ENCODE measurements at regions not wholly inside any gene's neighbourhood (a gene's known extent, or its start where the extent isn't known, plus 50 kb on each side); places are given as distances from the start of the nearest gene placed in this dataset.

DNA sequence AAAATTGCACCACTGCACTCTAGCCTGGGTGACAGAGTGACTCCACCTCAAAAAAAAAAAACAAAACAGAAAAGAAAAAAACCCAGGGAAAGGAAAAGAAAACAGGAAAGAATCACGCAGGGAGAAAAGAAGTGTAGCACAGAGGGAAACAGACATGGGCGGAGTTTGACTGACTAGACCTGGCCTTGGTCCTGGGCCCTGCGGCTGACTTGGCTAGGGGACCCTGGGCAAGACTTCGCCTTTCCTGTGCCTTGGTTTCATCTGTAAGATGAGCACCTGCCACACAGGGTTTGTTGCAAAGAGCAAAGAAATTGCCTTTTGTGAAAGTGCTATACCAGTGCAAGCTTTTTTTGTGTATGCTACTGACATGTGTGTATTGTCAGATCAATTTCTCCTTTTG, 71.3 kb upstream of the KCNG1 start:
- ChIA-PET CTCF (no interaction called here), POLR2A (ENCODE audit: unreplicated experiment) (interaction anchor here (0.9 kb wide), 1 partner anchor 955 kb away, joined by 4 read pairs; no protein-coding TSS in a partner anchor)
- DNase-seq = no peak
- Histone ChIP-seq H3K79me2 (ENCODE audit: low read length) (no peaks in the 10 kb centered on the region), H3K4me2 (ENCODE audit: low read length) (no peak overlapping the region), H2AFZ (ENCODE audit: low read length) (no peak overlapping the region), H3K9ac (ENCODE audit: low read length) (no peak overlapping the region), H3K27ac (ENCODE audit: low read length) (no peak overlapping the region), H3K27me3 (ENCODE audit: low read length) (peaks cover 38% of the 10 kb centered on the region), H3K9me3 (ENCODE audit: low read length) (no peaks in the 10 kb centered on the region), H4K20me1 (ENCODE audit: low read length) (no peaks in the 10 kb centered on the region), H3K36me3 (ENCODE audit: low read depth, low read length) (no peaks in the 10 kb centered on the region), H3K4me1 (ENCODE audit: insufficient read depth, low read length) (peaks cover 16% of the 10 kb centered on the region), H3K9me2 (replicated peaks; ENCODE audit: low read length) (no peaks in the 10 kb centered on the region), H3F3A (ENCODE audit: low read length, unreplicated experiment) (no peaks in the 10 kb centered on the region), H3K4me3 (ENCODE audit: low read length) (no peak overlapping the region)
- 0 out of 2 replicates have a peak, but pooled peaks have one; percentile 42 for ATAC-seq
- TF ChIP-seq EZH2phosphoT487 (IDR thresholded peaks at IDR 0.05; ENCODE audit: borderline replicate concordance, low read length) (no peak), EZH2 (IDR thresholded peaks at IDR 0.05; ENCODE audit: low read length, unreplicated experiment) (no peak)
- TF ChIP-seq, protein P1, sequence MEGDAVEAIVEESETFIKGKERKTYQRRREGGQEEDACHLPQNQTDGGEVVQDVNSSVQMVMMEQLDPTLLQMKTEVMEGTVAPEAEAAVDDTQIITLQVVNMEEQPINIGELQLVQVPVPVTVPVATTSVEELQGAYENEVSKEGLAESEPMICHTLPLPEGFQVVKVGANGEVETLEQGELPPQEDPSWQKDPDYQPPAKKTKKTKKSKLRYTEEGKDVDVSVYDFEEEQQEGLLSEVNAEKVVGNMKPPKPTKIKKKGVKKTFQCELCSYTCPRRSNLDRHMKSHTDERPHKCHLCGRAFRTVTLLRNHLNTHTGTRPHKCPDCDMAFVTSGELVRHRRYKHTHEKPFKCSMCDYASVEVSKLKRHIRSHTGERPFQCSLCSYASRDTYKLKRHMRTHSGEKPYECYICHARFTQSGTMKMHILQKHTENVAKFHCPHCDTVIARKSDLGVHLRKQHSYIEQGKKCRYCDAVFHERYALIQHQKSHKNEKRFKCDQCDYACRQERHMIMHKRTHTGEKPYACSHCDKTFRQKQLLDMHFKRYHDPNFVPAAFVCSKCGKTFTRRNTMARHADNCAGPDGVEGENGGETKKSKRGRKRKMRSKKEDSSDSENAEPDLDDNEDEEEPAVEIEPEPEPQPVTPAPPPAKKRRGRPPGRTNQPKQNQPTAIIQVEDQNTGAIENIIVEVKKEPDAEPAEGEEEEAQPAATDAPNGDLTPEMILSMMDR (conservative IDR thresholded peaks at IDR 0.05; ENCODE audit: low read depth, low read length) = no peak
- intact Hi-C loops (cut with micrococcal nuclease) = no loop called here
- no TSS peak for BruUV-seq (replicated peaks)

DNA sequence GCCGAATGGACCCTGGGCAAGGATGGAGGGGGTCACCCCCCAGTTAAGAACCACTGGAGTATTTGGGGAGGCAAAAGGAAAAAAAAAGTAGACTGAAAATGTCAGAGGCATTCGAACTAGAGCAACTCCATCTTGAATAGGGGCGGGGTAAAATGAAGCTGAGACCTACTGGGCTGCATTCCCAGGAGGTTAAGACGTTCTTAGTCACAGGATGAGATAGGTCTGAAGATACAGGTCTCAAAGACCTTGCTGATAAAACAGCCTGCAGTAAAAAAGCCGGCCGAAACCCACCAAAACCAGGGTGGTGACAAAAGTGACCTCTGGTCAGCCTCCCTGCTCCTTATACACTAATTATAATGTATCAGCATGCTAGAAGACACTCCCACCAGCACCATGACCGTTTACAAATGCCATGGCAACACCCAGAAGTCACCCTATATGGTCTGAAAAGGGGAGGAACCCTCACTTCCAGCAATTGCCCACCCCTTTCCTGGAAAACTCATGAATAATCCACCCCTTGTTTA, 70.4 kb upstream of the KCNG1 start:
- Histone ChIP-seq H3K4me1 (ENCODE audit: insufficient read depth, low read length) (peaks cover 16% of the 10 kb centered on the region), H2AFZ (ENCODE audit: low read length) (no peak overlapping the region), H3K36me3 (ENCODE audit: low read depth, low read length) (no peaks in the 10 kb centered on the region), H3K27ac (ENCODE audit: low read length) (no peak overlapping the region), H3K9me2 (replicated peaks; ENCODE audit: low read length) (no peaks in the 10 kb centered on the region), H4K20me1 (ENCODE audit: low read length) (no peaks in the 10 kb centered on the region), H3K4me3 (ENCODE audit: low read length) (no peak overlapping the region), H3K9me3 (ENCODE audit: low read length) (no peaks in the 10 kb centered on the region), H3F3A (ENCODE audit: low read length, unreplicated experiment) (no peaks in the 10 kb centered on the region), H3K79me2 (ENCODE audit: low read length) (no peaks in the 10 kb centered on the region), H3K9ac (ENCODE audit: low read length) (no peak overlapping the region), H3K27me3 (ENCODE audit: low read length) (peaks cover 43% of the 10 kb centered on the region), H3K4me2 (ENCODE audit: low read length) (peak overlapping the region; percentile 1; the same call in 1 of the 2 replicates)
- intact Hi-C loops (cut with micrococcal nuclease) = no loop called here
- CTCF ChIA-PET = no interaction called here
- peak; percentile 70 for DNase-seq
- TF ChIP-seq EZH2phosphoT487 (IDR thresholded peaks at IDR 0.05; ENCODE audit: borderline replicate concordance, low read length) (no peak), EZH2 (IDR thresholded peaks at IDR 0.05; ENCODE audit: low read length, unreplicated experiment) (no peak)
- TF ChIP-seq, protein P1 (conservative IDR thresholded peaks at IDR 0.05; ENCODE audit: low read depth, low read length) = no peak
- ATAC-seq = peak; percentile 44; the same call in 1 of the 2 replicates
- BruUV-seq (replicated peaks) = no TSS peak
- POLR2A ChIA-PET (ENCODE audit: unreplicated experiment) = no interaction called here

DNA sequence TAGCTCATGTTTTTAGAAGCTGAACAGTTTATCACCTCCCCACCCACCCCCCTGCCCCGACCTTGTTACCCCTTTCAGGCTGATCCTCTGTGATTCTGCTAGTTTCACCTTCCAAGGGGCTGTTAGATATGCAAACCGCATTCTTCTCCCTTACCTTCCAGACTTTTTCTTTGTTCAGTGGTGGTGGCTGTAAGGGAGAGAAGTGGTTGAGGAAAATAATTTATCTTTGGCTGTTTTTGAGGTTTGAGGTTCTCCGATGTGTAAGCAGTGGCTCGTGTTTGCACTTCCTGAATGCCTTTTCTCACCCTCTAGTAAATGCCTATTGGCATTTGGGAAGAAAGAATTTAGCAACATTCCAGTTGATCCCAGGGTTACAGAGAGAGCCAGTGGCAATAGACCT, 69.4 kb upstream of the KCNG1 start:
- ChIA-PET POLR2A (ENCODE audit: unreplicated experiment) (no interaction called here), CTCF (no interaction called here)
- H3K4me2 ChIP-seq (ENCODE audit: low read length) = peak overlapping the region; percentile 26
- intact Hi-C loops (cut with micrococcal nuclease) = no loop called here
- H3K4me3 ChIP-seq (ENCODE audit: low read length) = peak overlapping the region; percentile 19; the same call in 1 of the 2 replicates
- no peak overlapping the region; the same call in 1 of the 2 replicates for H2AFZ ChIP-seq (ENCODE audit: low read length)
- H3F3A ChIP-seq (ENCODE audit: low read length, unreplicated experiment) = no peaks in the 10 kb centered on the region
- no peak overlapping the region for H3K9ac ChIP-seq (ENCODE audit: low read length)
- no peaks in the 10 kb centered on the region for H3K79me2 ChIP-seq (ENCODE audit: low read length)
- no TSS peak for BruUV-seq (replicated peaks)
- H3K9me2 ChIP-seq (replicated peaks; ENCODE audit: low read length) = no peaks in the 10 kb centered on the region
- H3K9me3 ChIP-seq (ENCODE audit: low read length) = no peaks in the 10 kb centered on the region
- no peaks in the 10 kb centered on the region for H3K36me3 ChIP-seq (ENCODE audit: low read depth, low read length)
- peaks cover 16% of the 10 kb centered on the region for H3K4me1 ChIP-seq (ENCODE audit: insufficient read depth, low read length)
- H3K27me3 ChIP-seq (ENCODE audit: low read length) = peaks cover 53% of the 10 kb centered on the region
- no peaks in the 10 kb centered on the region for H4K20me1 ChIP-seq (ENCODE audit: low read length)
- ATAC-seq (peak; percentile 28; the same call in 1 of the 2 replicates), DNase-seq (no peak)
- no peak overlapping the region for H3K27ac ChIP-seq (ENCODE audit: low read length)
- TF ChIP-seq, protein P1 (conservative IDR thresholded peaks at IDR 0.05; ENCODE audit: low read depth, low read length) = no peak
- no peak for TF ChIP-seq EZH2 (IDR thresholded peaks at IDR 0.05; ENCODE audit: low read length, unreplicated experiment)
- TF ChIP-seq EZH2phosphoT487 (IDR thresholded peaks at IDR 0.05; ENCODE audit: borderline replicate concordance, low read length) = no peak; the same call in 1 of the 2 replicates

Data from PC-3 (cell line).